ENCODE measurements at regions not wholly inside any gene's neighbourhood (a gene's known extent, or its start where the extent isn't known, plus 50 kb on each side); places are given as distances from the start of the nearest gene placed in this dataset.

DNA sequence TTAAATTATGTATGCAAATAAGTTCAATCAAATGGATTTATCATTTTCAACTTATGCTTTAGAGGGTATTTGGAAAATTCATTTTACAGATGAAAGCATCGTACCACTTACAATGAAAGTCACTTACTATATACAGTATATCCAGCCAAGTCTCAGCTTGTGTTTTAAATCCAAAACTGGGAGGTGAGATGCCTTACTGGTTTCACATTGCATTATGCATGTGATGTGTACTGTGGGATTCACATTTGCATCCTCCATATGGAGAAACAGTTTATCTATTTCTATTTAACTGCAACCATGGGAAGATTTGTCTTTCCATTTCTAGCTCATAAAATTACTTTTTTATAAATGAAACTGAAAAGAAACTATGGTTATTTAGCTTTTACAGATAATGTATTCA is 248.1 kb downstream of the CNTN3 start (continued):
- TF ChIP-seq, protein P1, sequence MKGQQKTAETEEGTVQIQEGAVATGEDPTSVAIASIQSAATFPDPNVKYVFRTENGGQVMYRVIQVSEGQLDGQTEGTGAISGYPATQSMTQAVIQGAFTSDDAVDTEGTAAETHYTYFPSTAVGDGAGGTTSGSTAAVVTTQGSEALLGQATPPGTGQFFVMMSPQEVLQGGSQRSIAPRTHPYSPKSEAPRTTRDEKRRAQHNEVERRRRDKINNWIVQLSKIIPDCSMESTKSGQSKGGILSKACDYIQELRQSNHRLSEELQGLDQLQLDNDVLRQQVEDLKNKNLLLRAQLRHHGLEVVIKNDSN (IDR thresholded peaks at IDR 0.05; ENCODE audit: borderline replicate concordance, low read depth) = no peak
- TF ChIP-seq NRF1 (IDR thresholded peaks at IDR 0.05; ENCODE audit: low read depth, low read length) = no peak

DNA sequence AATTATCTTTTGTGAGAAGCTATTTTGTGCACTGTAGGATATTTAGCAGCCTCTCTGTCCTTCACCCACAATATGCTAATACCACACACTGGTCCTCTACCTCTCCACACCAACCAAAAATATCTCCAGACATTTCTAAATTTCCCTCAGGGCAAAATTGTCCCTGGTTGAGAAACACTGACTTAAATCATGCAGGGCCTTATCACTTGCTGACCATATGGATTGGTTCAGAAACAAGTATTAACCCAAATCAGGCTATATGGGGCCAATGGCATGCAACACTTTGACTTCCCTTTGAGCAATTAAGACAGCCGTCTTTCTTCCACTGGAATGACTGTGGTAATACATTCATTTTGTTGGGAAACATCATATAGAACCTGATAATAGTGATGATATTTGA is 251.1 kb downstream of the CNTN3 start:
- Histone ChIP-seq H3K4me2 (no peak overlapping the region), H2AFZ (ENCODE audit: low read depth) (no peak overlapping the region), H3F3A (replicated peaks; ENCODE audit: insufficient read depth) (no peaks in the 10 kb centered on the region), H3K27me3 (ENCODE audit: insufficient read depth) (no peaks in the 10 kb centered on the region), H3K36me3 (replicated peaks in 1 of 2; ENCODE audit: control insufficient read depth in 1 of 2, insufficient read depth in 2 of 2, low read length in 1 of 2) (peaks cover 0 to 11% of the 10 kb centered on the region in 2 experiments), H3K27ac (ENCODE audit: low read depth in 2 of 2, low read length in 1 of 2) (no peak overlapping the region), H3K79me2 (ENCODE audit: insufficient read depth) (no peaks in the 10 kb centered on the region), H4K20me1 (ENCODE audit: insufficient read depth) (no peaks in the 10 kb centered on the region), H3K9me2 (no peaks in the 10 kb centered on the region), H3K9ac (no peak overlapping the region), H3K4me1 (ENCODE audit: control insufficient read depth in 1 of 2, insufficient read depth in 2 of 2, low read depth in 1 of 2, low read length in 1 of 2) (no peaks in the 10 kb centered on the region), H3K9me3 (no peaks in the 10 kb centered on the region), H3K4me3 (ENCODE audit: low read depth in 2 of 2, low read length in 1 of 2) (no peak overlapping the region)
- ChIA-PET POLR2A (no interaction called here), CTCF (no interaction called here)
- TF ChIP-seq JUND (IDR thresholded peaks at IDR 0.05) (no peak), EZH2phosphoT487 (IDR thresholded peaks at IDR 0.05; ENCODE audit: borderline replicate concordance, low read depth) (no peak), TCF12 (IDR thresholded peaks at IDR 0.05) (no peak), RXRA (IDR thresholded peaks at IDR 0.05; ENCODE audit: borderline replicate concordance, low read depth) (no peak), RAD21 (IDR thresholded peaks at IDR 0.05; ENCODE audit: low read length) (no peak), POLR2AphosphoS5 (IDR thresholded peaks at IDR 0.05; ENCODE audit: low read depth, low read length) (no peak), MXI1 (IDR thresholded peaks at IDR 0.05; ENCODE audit: low read depth, low read length) (no peak)
- TF ChIP-seq, protein P1 (IDR thresholded peaks at IDR 0.05; ENCODE audit: borderline replicate concordance, low read depth) = no peak
- TF ChIP-seq, protein P2, sequence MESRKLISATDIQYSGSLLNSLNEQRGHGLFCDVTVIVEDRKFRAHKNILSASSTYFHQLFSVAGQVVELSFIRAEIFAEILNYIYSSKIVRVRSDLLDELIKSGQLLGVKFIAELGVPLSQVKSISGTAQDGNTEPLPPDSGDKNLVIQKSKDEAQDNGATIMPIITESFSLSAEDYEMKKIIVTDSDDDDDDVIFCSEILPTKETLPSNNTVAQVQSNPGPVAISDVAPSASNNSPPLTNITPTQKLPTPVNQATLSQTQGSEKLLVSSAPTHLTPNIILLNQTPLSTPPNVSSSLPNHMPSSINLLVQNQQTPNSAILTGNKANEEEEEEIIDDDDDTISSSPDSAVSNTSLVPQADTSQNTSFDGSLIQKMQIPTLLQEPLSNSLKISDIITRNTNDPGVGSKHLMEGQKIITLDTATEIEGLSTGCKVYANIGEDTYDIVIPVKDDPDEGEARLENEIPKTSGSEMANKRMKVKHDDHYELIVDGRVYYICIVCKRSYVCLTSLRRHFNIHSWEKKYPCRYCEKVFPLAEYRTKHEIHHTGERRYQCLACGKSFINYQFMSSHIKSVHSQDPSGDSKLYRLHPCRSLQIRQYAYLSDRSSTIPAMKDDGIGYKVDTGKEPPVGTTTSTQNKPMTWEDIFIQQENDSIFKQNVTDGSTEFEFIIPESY (IDR thresholded peaks at IDR 0.05; ENCODE audit: borderline replicate concordance, low read depth) = no peak
- TF ChIP-seq, protein P3, sequence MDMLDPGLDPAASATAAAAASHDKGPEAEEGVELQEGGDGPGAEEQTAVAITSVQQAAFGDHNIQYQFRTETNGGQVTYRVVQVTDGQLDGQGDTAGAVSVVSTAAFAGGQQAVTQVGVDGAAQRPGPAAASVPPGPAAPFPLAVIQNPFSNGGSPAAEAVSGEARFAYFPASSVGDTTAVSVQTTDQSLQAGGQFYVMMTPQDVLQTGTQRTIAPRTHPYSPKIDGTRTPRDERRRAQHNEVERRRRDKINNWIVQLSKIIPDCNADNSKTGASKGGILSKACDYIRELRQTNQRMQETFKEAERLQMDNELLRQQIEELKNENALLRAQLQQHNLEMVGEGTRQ (IDR thresholded peaks at IDR 0.05; ENCODE audit: borderline replicate concordance, low read depth, low read length) = no peak
- DNase-seq = no peak
- WGBS (ENCODE audit: low lambda C conversion rate) = 63% methylated on average over 1 of the region's 1 CpG

DNA sequence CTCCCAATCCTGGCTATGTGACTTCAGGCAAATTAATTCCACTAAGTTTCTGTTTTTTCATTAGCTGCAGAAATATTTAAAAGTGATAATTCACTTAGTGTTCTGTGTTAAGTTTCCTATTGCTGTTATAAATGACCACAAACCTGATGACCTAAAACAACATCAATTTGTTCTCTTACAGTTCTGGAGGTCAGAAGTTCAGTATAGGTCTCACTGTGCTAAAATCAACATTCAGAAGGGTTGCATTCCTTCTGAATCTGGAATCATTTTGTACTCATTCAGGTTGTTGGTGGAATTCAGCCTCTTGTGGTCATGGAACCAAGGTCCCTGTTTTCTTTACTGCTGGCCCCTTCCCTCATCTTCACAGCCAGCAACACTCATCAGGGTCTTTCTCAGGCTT is 254.1 kb downstream of the CNTN3 start:
- Histone ChIP-seq H3K4me2 (no peak overlapping the region), H2AFZ (ENCODE audit: low read depth) (no peak overlapping the region), H3K9ac (no peak overlapping the region), H3K4me3 (ENCODE audit: low read depth in 2 of 2, low read length in 1 of 2) (no peak overlapping the region), H3K79me2 (ENCODE audit: insufficient read depth) (no peaks in the 10 kb centered on the region), H3K36me3 (replicated peaks in 1 of 2; ENCODE audit: control insufficient read depth in 1 of 2, insufficient read depth in 2 of 2, low read length in 1 of 2) (peaks cover 0 to 15% of the 10 kb centered on the region in 2 experiments), H3K27me3 (ENCODE audit: insufficient read depth) (no peaks in the 10 kb centered on the region), H3K9me2 (no peaks in the 10 kb centered on the region), H4K20me1 (ENCODE audit: insufficient read depth) (no peaks in the 10 kb centered on the region), H3K9me3 (no peaks in the 10 kb centered on the region), H3K4me1 (ENCODE audit: control insufficient read depth in 1 of 2, insufficient read depth in 2 of 2, low read depth in 1 of 2, low read length in 1 of 2) (no peaks in the 10 kb centered on the region), H3K27ac (ENCODE audit: low read depth in 2 of 2, low read length in 1 of 2) (no peak overlapping the region), H3F3A (replicated peaks; ENCODE audit: insufficient read depth) (no peaks in the 10 kb centered on the region)
- POLR2A ChIA-PET = no interaction called here
- DNase-seq = no peak
- CTCF ChIA-PET = no interaction called here
- TF ChIP-seq, protein P3 (IDR thresholded peaks at IDR 0.05; ENCODE audit: borderline replicate concordance, low read depth, low read length) = no peak
- TF ChIP-seq, protein P4, sequence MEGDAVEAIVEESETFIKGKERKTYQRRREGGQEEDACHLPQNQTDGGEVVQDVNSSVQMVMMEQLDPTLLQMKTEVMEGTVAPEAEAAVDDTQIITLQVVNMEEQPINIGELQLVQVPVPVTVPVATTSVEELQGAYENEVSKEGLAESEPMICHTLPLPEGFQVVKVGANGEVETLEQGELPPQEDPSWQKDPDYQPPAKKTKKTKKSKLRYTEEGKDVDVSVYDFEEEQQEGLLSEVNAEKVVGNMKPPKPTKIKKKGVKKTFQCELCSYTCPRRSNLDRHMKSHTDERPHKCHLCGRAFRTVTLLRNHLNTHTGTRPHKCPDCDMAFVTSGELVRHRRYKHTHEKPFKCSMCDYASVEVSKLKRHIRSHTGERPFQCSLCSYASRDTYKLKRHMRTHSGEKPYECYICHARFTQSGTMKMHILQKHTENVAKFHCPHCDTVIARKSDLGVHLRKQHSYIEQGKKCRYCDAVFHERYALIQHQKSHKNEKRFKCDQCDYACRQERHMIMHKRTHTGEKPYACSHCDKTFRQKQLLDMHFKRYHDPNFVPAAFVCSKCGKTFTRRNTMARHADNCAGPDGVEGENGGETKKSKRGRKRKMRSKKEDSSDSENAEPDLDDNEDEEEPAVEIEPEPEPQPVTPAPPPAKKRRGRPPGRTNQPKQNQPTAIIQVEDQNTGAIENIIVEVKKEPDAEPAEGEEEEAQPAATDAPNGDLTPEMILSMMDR (IDR thresholded peaks at IDR 0.05) = no peak
- TF ChIP-seq CHD2 (IDR thresholded peaks at IDR 0.05; ENCODE audit: low read length, partially characterized antibody) (no peak), TEAD4 (IDR thresholded peaks at IDR 0.05; ENCODE audit: borderline replicate concordance, insufficient read depth) (no peak), POLR2AphosphoS5 (IDR thresholded peaks at IDR 0.05; ENCODE audit: low read depth, low read length) (no peak), EP300 (IDR thresholded peaks at IDR 0.05; ENCODE audit: borderline replicate concordance in 1 of 2, low read depth in 1 of 2, low read length in 1 of 2) (no peak)
- TF ChIP-seq, protein P5, sequence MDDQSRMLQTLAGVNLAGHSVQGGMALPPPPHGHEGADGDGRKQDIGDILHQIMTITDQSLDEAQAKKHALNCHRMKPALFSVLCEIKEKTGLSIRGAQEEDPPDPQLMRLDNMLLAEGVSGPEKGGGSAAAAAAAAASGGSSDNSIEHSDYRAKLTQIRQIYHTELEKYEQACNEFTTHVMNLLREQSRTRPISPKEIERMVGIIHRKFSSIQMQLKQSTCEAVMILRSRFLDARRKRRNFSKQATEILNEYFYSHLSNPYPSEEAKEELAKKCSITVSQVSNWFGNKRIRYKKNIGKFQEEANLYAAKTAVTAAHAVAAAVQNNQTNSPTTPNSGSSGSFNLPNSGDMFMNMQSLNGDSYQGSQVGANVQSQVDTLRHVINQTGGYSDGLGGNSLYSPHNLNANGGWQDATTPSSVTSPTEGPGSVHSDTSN (IDR thresholded peaks at IDR 0.05) = no peak
